ENCODE measurements at regions not wholly inside any gene's neighbourhood (a gene's known extent, or its start where the extent isn't known, plus 50 kb on each side); places are given as distances from the start of the nearest gene placed in this dataset.

- TF ChIP-seq EP300 (IDR thresholded peaks at IDR 0.05) (no peak), CTCF (IDR thresholded peaks at IDR 0.05) (peak in 3 of 4 experiments; percentile 62 to 80 (median 64)), POLR2AphosphoS5 (IDR thresholded peaks at IDR 0.05) (peak; percentile 43)
These were observed 134.2 kb downstream of the USP22 start for GRCh38 chr17:20908313-20909267.
